GM18508 (cell line): ENCODE measurements at regions not wholly inside any gene's neighbourhood (a gene's known extent, or its start where the extent isn't known, plus 50 kb on each side); places are given as distances from the start of the nearest gene placed in this dataset.

ENCODE experiments used
- ATAC-seq: cut with Tn5 transposase; IDR thresholded peaks from one replicate; pipeline ENCODE4 v1.9.1; 2021; ENCODE audit warnings: moderate number of reproducible peaks; ENCODE audit not compliant: insufficient read depth, unreplicated experiment

GRCh38 chr13:76796851-76797250 is 89.4 kb downstream of the KCTD12 start:
- no peak for ATAC-seq

DNA sequence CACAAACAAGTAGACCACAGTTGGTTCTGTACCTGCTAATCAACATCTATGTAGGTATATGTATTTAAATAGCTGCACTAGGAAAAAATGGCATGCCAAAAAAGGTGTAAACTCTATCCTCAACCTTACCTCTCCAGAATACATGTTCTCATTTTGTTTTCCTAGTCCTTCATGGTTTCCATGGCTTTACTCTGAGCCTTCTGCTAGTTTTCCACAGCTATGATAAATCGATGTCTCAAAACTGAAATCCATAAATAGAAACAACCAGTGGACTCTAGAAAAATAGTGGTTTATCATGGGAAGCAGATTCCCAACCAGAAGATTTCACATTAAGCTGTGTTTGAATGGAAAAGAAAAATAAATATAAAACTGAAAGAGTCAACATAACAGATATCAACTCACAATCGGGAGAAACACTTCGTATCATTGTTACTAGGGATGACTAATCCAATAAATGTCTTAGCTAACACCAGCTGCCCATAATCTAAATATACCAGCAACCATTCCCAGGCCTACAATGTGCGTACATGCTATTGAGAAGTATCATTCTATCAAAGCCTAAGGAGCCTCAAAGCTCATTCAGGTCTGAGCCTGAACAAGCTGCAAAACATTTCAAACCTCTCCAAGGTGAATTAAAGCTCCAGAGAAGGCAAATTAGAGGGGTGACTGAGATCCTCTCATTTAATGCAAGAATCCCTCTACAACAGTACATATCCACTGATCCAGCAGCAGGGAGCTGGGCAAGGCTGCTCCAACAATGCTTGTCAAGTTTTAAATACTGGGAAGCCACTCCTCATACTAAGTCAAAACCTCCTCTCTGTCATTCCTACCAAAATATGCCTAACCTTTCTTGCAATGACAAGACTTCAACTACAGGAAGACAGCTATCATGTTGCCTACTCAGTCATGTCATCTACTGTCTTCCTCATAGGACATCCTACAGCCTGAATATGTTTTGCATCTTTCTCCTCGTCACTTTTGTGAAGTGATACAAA is 90.2 kb downstream of the KCTD12 start:
- no peak for ATAC-seq

DNA sequence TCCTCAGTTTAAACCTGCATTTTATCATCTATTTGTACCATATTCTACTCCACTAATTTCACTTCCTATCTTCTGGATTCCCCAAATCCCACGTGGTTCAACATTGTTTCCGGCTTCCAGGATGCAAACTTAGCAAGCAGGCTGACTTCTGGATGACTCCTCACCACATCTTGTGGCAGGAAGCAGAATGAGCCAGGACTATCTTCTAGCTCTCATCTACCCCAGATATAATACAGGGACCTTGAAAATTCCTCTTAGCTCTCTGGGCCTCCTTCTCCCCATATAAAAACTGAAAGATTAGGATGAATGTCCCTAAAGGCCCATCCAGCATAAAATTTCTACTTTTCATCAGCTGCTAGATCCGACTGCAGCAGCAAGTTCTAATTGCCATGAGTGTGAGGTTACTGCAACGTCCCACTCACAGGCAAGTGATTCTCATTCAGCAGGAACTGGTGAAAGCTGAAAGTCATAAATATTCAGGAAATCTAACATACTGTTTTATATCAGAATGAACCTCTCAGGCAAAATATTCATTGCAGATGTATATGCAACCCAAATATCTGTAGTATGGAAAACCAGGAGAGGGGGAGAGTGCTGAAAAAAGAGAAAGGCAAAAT is 93.4 kb downstream of the KCTD12 start:
- no peak for ATAC-seq

GRCh38 chr13:76790980-76791819 is 95.0 kb downstream of the KCTD12 start:
- no peak for ATAC-seq

DNA sequence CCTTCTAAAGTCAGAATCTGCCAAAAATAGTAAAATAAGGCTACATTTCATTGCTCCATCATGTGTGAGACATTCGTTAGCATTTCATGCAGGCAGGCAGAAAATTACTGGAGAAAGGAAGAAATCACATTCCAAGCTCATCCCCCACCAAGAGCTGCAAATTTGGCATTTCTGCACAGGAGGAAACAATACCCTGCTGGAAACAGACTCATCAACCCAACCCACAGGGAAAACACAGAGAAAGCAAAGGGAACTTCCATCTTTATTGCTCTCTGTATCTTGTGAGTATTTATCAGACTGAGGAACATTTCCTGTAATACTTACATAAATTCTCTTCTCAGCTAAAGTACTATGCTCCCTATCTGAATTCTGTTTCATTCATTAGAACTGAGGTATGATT is 95.7 kb downstream of the KCTD12 start:
- no peak for ATAC-seq

DNA sequence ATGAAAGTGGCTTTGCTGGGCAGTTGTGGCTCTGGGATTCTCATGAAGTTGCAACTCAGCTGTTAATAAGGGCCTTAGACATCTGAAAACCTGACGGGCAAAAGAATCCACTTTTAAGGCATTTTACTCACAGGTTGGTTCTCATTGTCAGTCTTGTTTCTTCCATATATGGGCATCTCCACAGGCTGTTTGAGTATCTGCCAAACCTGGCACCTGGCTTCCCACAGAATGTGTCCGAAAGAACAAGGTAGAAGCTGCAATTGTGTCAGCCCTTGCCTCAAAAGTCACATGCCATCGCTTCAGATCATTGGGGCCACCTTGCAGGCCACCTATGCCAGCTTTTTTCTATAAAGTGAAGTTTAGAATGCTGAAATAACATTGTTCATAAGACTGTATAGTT is 102.4 kb downstream of the KCTD12 start:
- ATAC-seq: no peak

GRCh38 chr13:76778853-76779252 is 107.4 kb downstream of the KCTD12 start:
- no peak for ATAC-seq

GRCh38 chr13:76777096-76777495 is 109.1 kb downstream of the KCTD12 start:
- no peak for ATAC-seq

DNA sequence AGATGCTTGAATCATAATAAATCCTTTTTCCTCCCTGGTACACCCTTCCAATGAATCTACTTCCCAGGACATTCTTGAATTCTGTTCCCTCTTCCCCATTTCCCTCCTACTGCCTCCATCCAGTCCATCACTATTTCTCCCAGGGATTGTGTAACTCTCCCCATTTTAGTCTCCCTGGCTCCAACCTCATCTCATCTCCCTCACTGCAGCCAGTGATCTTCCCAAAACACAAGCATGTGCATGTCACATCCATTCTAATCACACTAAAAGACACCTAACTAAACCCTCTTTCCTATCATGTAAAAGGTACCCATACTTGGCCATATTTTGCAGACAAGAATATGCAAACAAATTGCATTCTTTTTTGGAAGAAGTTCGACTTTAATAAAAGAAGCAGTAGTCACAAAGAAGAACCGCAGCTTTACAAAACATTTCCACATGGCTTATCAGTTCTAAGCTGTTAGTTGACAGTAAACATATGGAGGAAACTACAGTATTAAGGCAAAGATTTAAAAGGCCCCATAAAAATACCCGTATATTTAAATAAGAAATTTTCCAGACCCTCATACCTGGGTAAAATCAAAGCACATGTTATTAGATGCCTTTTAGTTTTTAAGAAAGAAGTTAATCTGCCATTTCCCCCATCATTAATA is 111.0 kb downstream of the KCTD12 start:
- no peak for ATAC-seq

- ATAC-seq: no peak
Observed at GRCh38 chr13:76773448-76774094, 112.6 kb downstream of the KCTD12 start.

GRCh38 chr13:76772241-76772640 is 114.0 kb downstream of the KCTD12 start:
- no peak for ATAC-seq

DNA sequence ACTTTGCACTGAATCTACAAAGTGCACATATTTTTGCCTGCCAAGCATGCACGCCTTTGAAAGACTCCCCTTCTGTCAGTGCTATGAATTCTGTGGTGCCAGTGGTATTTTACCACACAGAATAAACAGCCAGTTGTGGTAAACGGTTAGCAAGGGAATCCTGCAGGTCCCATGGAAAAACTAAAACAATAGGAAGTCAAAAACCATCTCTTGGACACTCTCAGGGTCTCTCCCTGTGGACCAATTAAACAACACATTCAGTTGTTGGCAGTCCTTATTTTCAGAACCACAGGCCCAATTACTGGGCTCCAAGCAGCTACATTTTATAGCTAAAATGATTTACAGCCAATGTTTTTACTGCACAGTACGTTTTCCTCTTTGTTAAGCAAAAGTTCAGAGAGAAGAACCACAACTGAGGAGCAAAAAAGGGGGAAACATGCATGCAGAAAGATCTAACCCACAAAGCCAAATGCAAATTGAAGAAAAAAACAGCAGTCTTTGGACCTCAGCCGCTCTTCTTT is 116.9 kb downstream of the KCTD12 start:
- ATAC-seq: no peak

DNA sequence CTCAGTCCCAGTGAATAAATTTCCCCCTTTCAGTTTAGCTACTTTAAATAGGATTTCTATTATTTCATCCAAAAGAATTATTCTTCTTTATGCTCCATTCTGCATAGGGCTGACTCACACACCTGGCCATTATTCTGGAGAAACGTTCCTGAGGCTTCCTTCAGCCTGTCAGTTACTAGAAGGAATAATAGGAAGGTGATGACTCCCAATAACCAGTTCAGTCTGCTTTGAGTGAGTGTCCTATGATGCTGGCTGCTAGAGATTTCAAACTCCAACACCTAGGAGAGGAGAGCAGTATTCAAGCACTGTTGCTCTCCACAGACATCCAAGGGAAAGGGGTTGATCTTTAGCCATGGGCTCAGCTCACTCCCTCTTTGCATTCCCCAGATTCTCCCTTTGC is 117.8 kb downstream of the KCTD12 start:
- ATAC-seq: no peak

- no peak for ATAC-seq
Observed at GRCh38 chr13:76764916-76765315, 121.3 kb downstream of the KCTD12 start.

DNA sequence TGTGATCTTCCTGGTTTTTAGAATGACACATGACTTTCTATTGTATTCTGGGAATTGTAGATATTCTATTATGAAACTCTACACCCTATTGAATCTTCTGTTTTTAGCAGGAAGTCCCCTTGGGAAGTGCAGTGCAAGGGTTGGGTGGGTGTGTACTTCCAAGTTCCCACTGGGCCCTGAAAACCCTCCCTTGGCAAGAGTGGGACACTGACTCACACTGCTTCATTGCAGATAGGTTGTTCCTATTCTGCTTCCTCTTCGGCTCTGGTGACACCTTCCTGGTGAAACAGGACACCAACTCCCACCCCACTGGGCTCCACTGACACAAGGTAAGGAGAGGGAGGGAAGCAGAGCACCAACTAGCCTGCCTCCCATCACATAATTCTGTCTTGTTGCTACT is 121.8 kb downstream of the KCTD12 start:
- ATAC-seq: no peak

DNA sequence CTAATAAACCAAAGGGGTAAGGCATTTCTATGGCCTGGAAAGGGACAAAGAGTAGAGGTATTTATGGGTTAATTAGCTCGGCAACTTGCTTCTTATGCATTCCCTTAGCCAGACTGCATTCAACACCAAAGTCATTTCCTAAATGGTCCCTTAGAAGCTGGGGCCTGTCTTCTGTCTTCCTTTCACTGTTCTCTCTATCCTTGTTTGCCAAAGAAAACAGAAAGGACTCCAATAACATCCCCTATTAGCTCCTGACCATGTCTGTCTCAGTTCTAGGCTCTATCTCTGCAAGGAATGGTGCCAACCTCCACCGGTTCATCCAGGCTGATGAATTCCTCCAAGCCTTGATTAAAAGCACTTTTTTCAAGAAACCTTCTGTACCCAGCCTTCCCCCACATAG is 123.5 kb downstream of the KCTD12 start:
- no peak for ATAC-seq

DNA sequence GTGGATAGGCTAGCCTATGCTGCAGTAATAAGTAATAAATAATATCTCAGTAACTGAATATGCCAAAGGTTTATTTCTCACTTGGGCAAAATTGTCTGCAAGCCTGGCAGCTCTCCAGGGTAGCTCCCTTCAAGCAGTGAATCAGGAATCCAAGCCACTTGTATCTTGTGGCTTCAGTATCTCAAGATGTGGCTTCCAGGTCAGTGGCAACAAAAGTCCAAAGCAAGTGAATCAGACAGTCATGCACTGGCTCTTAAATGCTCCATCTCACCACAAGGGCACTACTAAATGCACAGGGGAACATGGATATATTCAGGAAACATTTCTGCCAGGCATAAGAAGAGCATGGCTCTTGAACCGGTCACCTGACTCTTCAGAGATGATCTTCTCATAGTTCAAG is 126.3 kb downstream of the KCTD12 start:
- ATAC-seq: no peak

GRCh38 chr13:76758738-76759137 is 127.5 kb downstream of the KCTD12 start:
- no peak for ATAC-seq

GRCh38 chr13:76758257-76758656 is 127.9 kb downstream of the KCTD12 start:
- ATAC-seq: no peak

DNA sequence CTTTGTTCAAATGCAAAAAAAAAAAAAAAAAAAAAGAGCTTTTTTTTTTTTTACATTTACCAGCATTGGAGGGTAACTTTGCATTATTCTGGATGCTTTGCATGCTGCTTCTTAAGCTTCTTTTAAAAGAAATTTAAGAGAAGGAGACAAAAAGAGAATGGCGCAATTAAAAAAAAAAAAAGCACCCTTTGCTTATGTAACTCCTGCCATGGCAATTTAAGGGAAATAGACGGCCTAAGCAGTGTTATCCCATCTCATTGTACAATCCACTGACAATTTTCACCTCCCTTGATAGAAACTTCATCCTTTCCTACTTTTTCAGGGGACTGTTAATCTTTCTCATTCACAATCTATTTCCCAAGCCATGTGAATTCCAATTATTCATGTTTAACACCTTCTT is 129.8 kb downstream of the KCTD12 start:
- no peak for ATAC-seq
